ENCODE measurements at regions not wholly inside any gene's neighbourhood (a gene's known extent, or its start where the extent isn't known, plus 50 kb on each side); places are given as distances from the start of the nearest gene placed in this dataset.
"Not testable (repeated sequence)": the region's sequence is repeated elsewhere in the genome, so short reads cannot be mapped to it uniquely, and the experiment has no call there.

GRCh38 chr2:220781622-220782241 is 790.4 kb downstream of the EPHA4 start:
- DNase-seq (ENCODE audit: low spot score) = peak; percentile 6

GRCh38 chr2:220782609-220783113 is 789.4 kb downstream of the EPHA4 start:
- DNase-seq (ENCODE audit: low spot score) = no peak

- DNase-seq (ENCODE audit: low spot score) = no peak
Measured at GRCh38 chr2:220783671-220784070, 788.4 kb downstream of the EPHA4 start.

- no peak for DNase-seq (ENCODE audit: low spot score)
Measured at GRCh38 chr2:220785178-220785577, 786.9 kb downstream of the EPHA4 start.

GRCh38 chr2:220786216-220786615 is 785.9 kb downstream of the EPHA4 start:
- no peak for DNase-seq (ENCODE audit: low spot score)

- DNase-seq (ENCODE audit: low spot score) = no peak
Measured at GRCh38 chr2:220787251-220787650, 784.9 kb downstream of the EPHA4 start.

- no peak for DNase-seq (ENCODE audit: low spot score)
Measured at GRCh38 chr2:220789961-220790360, 782.1 kb downstream of the EPHA4 start.

- DNase-seq (ENCODE audit: low spot score) = no peak
Measured at GRCh38 chr2:220795705-220796104, 776.4 kb downstream of the EPHA4 start.

GRCh38 chr2:220811115-220811514 is 761.0 kb downstream of the EPHA4 start:
- DNase-seq (ENCODE audit: low spot score) = no peak

- no peak for DNase-seq (ENCODE audit: low spot score)
Measured at GRCh38 chr2:220811952-220812570, 760.0 kb downstream of the EPHA4 start.

- no peak for DNase-seq (ENCODE audit: low spot score)
Measured at GRCh38 chr2:220814441-220814840, 757.7 kb downstream of the EPHA4 start.

GRCh38 chr2:220815698-220816097 is 756.4 kb downstream of the EPHA4 start:
- no peak for DNase-seq (ENCODE audit: low spot score)

- DNase-seq (ENCODE audit: low spot score) = no peak
Measured at GRCh38 chr2:220821683-220822082, 750.4 kb downstream of the EPHA4 start.

GRCh38 chr2:220823590-220823989 is 748.5 kb downstream of the EPHA4 start:
- not testable (repeated sequence) for DNase-seq (ENCODE audit: low spot score)

- DNase-seq (ENCODE audit: low spot score) = no peak
Measured at GRCh38 chr2:220833446-220833845, 738.7 kb downstream of the EPHA4 start.

GRCh38 chr2:220835583-220835982 is 736.5 kb downstream of the EPHA4 start:
- DNase-seq (ENCODE audit: low spot score) = no peak

GRCh38 chr2:220837226-220837625 is 734.9 kb downstream of the EPHA4 start:
- DNase-seq (ENCODE audit: low spot score) = no peak

GRCh38 chr2:220842901-220843665 is 729.0 kb downstream of the EPHA4 start:
- DNase-seq (ENCODE audit: low spot score) = no peak

- DNase-seq (ENCODE audit: low spot score) = no peak
Measured at GRCh38 chr2:220845766-220846273, 726.3 kb downstream of the EPHA4 start.

- DNase-seq (ENCODE audit: low spot score) = no peak
Measured at GRCh38 chr2:220847006-220847405, 725.1 kb downstream of the EPHA4 start.

GRCh38 chr2:220847589-220847988 is 724.5 kb downstream of the EPHA4 start:
- no peak for DNase-seq (ENCODE audit: low spot score)

GRCh38 chr2:220849433-220849832 is 722.7 kb downstream of the EPHA4 start:
- no peak for DNase-seq (ENCODE audit: low spot score)

GRCh38 chr2:220850116-220850515 is 722.0 kb downstream of the EPHA4 start:
- no peak for DNase-seq (ENCODE audit: low spot score)

Measured in iPS-NIHi11 (cell line).